ENCODE measurements at regions not wholly inside any gene's neighbourhood (a gene's known extent, or its start where the extent isn't known, plus 50 kb on each side); places are given as distances from the start of the nearest gene placed in this dataset.

GRCh38 chr6:62390401-62390800 is 104.4 kb upstream of the KHDRBS2 start:
- no peaks in the 10 kb centered on the region for H3K9me3 ChIP-seq (ENCODE audit: low read length)
- no peaks in the 10 kb centered on the region for H3K36me3 ChIP-seq (ENCODE audit: insufficient read depth, low read length)
- no peaks in the 10 kb centered on the region for H3K79me2 ChIP-seq (replicated peaks; ENCODE audit: insufficient read depth, low read length)
- no peaks in the 10 kb centered on the region for H3K9me2 ChIP-seq (ENCODE audit: insufficient read depth, low read length)
- H3K27ac ChIP-seq (ENCODE audit: low read length) = no peak overlapping the region
- no peaks in the 10 kb centered on the region for H3K27me3 ChIP-seq (ENCODE audit: insufficient read depth, low read depth, low read length)
- H3K9ac ChIP-seq (ENCODE audit: low read length) = no peak overlapping the region
- no peak overlapping the region for H3K4me2 ChIP-seq (ENCODE audit: low read length)
- TF ChIP-seq SMC3 (conservative IDR thresholded peaks at IDR 0.05; ENCODE audit: poor library complexity) = no peak
- no peak for TF ChIP-seq EP300 (conservative IDR thresholded peaks at IDR 0.05; ENCODE audit: poor library complexity, severe bottlenecking)
- TF ChIP-seq TAF1 (IDR thresholded peaks at IDR 0.05; ENCODE audit: low read depth) = no peak
- no peak for TF ChIP-seq MXI1 (conservative IDR thresholded peaks at IDR 0.05; ENCODE audit: poor library complexity, severe bottlenecking)
- no peak for TF ChIP-seq CTCF (IDR thresholded peaks at IDR 0.05; ENCODE audit: poor library complexity, severe bottlenecking)
- no peak for TF ChIP-seq REST (IDR thresholded peaks at IDR 0.05; ENCODE audit: borderline replicate concordance)
- TF ChIP-seq POLR2AphosphoS5 (IDR thresholded peaks at IDR 0.05) = no peak
- no peak for TF ChIP-seq EZH2 (IDR thresholded peaks at IDR 0.05; ENCODE audit: borderline replicate concordance, insufficient read depth, low read length, poor library complexity, severe bottlenecking)
- TF ChIP-seq RAD21 (conservative IDR thresholded peaks at IDR 0.05) = no peak
- H3K4me3 ChIP-seq (ENCODE audit: low read length) = no peak overlapping the region
- no peaks in the 10 kb centered on the region for H4K20me1 ChIP-seq (ENCODE audit: insufficient read depth)
- no peak overlapping the region for H2AFZ ChIP-seq (ENCODE audit: low read depth, low read length)
- no peaks in the 10 kb centered on the region for H3F3A ChIP-seq (ENCODE audit: insufficient read depth, low read length, poor library complexity, severe bottlenecking)

- Histone ChIP-seq H2AFZ (ENCODE audit: low read depth, low read length) (no peak overlapping the region), H3K9me3 (ENCODE audit: low read length) (no peaks in the 10 kb centered on the region), H3K27ac (ENCODE audit: low read length) (peak overlapping the region; percentile 56), H3K9me2 (ENCODE audit: insufficient read depth, low read length) (no peaks in the 10 kb centered on the region), H3F3A (ENCODE audit: insufficient read depth, low read length, poor library complexity, severe bottlenecking) (no peaks in the 10 kb centered on the region), H3K9ac (ENCODE audit: low read length) (no peak overlapping the region), H3K36me3 (ENCODE audit: insufficient read depth, low read length) (no peaks in the 10 kb centered on the region), H3K27me3 (ENCODE audit: insufficient read depth, low read depth, low read length) (no peaks in the 10 kb centered on the region), H3K4me2 (ENCODE audit: low read length) (peak overlapping the region; percentile 4), H4K20me1 (ENCODE audit: insufficient read depth) (no peaks in the 10 kb centered on the region), H3K4me3 (ENCODE audit: low read length) (peak overlapping the region; percentile 23), H3K79me2 (replicated peaks; ENCODE audit: insufficient read depth, low read length) (no peaks in the 10 kb centered on the region)
- TF ChIP-seq MXI1 (conservative IDR thresholded peaks at IDR 0.05; ENCODE audit: poor library complexity, severe bottlenecking) (no peak), EP300 (conservative IDR thresholded peaks at IDR 0.05; ENCODE audit: poor library complexity, severe bottlenecking) (peak; percentile 93), EZH2 (IDR thresholded peaks at IDR 0.05; ENCODE audit: borderline replicate concordance, insufficient read depth, low read length, poor library complexity, severe bottlenecking) (no peak), CTCF (IDR thresholded peaks at IDR 0.05; ENCODE audit: poor library complexity, severe bottlenecking) (no peak), TAF1 (IDR thresholded peaks at IDR 0.05; ENCODE audit: low read depth) (no peak), POLR2AphosphoS5 (IDR thresholded peaks at IDR 0.05) (peak; percentile 70), REST (IDR thresholded peaks at IDR 0.05; ENCODE audit: borderline replicate concordance) (peak; percentile 12), SMC3 (conservative IDR thresholded peaks at IDR 0.05; ENCODE audit: poor library complexity) (no peak), RAD21 (conservative IDR thresholded peaks at IDR 0.05) (peak; percentile 18)
Observed at GRCh38 chr6:62371453-62372210, 85.6 kb upstream of the KHDRBS2 start.

Data from neural cell (in vitro differentiated cells).